Stimulated activated CD4-positive, alpha-beta T cell treated with anti-CD3 and anti-CD28 coated beads, TNF-alpha, amount 100 ng/mL, for 1 hour (primary cell): ENCODE measurements at regions not wholly inside any gene's neighbourhood (a gene's known extent, or its start where the extent isn't known, plus 50 kb on each side); places are given as distances from the start of the nearest gene placed in this dataset.
A peak's percentile ranks its signal among the peaks of the same experiment; 100 is the strongest.
"Not testable (repeated sequence)": the region's sequence is repeated elsewhere in the genome, so short reads cannot be mapped to it uniquely, and the experiment has no call there.

Source experiments
- DNase-seq, 3 donors: peaks; one replicate each; pipeline ENCODE4 v3.0.0-alpha.2; 2020; ENCODE audit warnings: low read depth in 3 of 3, low spot score in 1 of 3

- DNase-seq, result no peak
Measured at GRCh38 chr10:80855348-80855971, 317.8 kb downstream of the SH2D4B start.

GRCh38 chr10:80856186-80856585, 318.5 kb downstream of the SH2D4B start:
- DNase-seq, result no peak

GRCh38 chr10:80859279-80859678, 321.6 kb downstream of the SH2D4B start:
- not testable (repeated sequence) for DNase-seq

GRCh38 chr10:80860719-80861118, 323.0 kb downstream of the SH2D4B start:
- DNase-seq, result no peak

- no peak for DNase-seq
Measured at GRCh38 chr10:80861882-80862281, 324.2 kb downstream of the SH2D4B start.

GRCh38 chr10:80870282-80870681, 332.6 kb downstream of the SH2D4B start:
- no peak for DNase-seq

- no peak for DNase-seq
Measured at GRCh38 chr10:80871083-80871482, 333.4 kb downstream of the SH2D4B start.

- no peak for DNase-seq
Measured at GRCh38 chr10:80878330-80878729, 340.6 kb downstream of the SH2D4B start.

GRCh38 chr10:80890146-80890545, 352.4 kb downstream of the SH2D4B start:
- no peak for DNase-seq

GRCh38 chr10:80893256-80893655, 355.6 kb downstream of the SH2D4B start:
- DNase-seq, result no peak

GRCh38 chr10:80894311-80894791, 356.6 kb downstream of the SH2D4B start:
- no peak for DNase-seq

- no peak for DNase-seq
Measured at GRCh38 chr10:80894797-80895467, 357.2 kb downstream of the SH2D4B start.

GRCh38 chr10:80896076-80896475, 358.4 kb downstream of the SH2D4B start:
- DNase-seq, result no peak

GRCh38 chr10:80896959-80897358, 359.3 kb downstream of the SH2D4B start:
- no peak for DNase-seq

GRCh38 chr10:80900661-80901060, 363.0 kb downstream of the SH2D4B start:
- no peak for DNase-seq

- no peak for DNase-seq
Measured at GRCh38 chr10:80908611-80909010, 370.9 kb downstream of the SH2D4B start.

- DNase-seq, result no peak
Measured at GRCh38 chr10:80909254-80909653, 371.6 kb downstream of the SH2D4B start.

- DNase-seq, result no peak
Measured at GRCh38 chr10:80917636-80918035, 379.9 kb downstream of the SH2D4B start.

GRCh38 chr10:80921032-80921431, 383.3 kb downstream of the SH2D4B start:
- DNase-seq, result no peak

- DNase-seq, result peak in 1 of 3 donors; percentile 5
Measured at GRCh38 chr10:80924063-80924952, 386.6 kb downstream of the SH2D4B start.

GRCh38 chr10:80927419-80928078, 389.8 kb downstream of the SH2D4B start:
- DNase-seq, result no peak
